DND-41 (cell line): ENCODE measurements at regions not wholly inside any gene's neighbourhood (a gene's known extent, or its start where the extent isn't known, plus 50 kb on each side); places are given as distances from the start of the nearest gene placed in this dataset.

Experiments used
- EZH2 ChIP-seq: IDR thresholded peaks from 3 replicates; pipeline ENCODE4 v1.6.1; 2012; ENCODE audit warnings: borderline replicate concordance, low read depth, mild to moderate bottlenecking, moderate library complexity, low read length, inconsistent platforms; ENCODE audit not compliant: severe bottlenecking
- TF ChIP-seq, protein P1 (sequence below): IDR thresholded peaks from 2 replicates; pipeline ENCODE4 v1.5.1; 2012; ENCODE audit warnings: borderline replicate concordance, low read length, moderate library complexity, mild to moderate bottlenecking; ENCODE audit not compliant: poor library complexity, severe bottlenecking; ENCODE audit errors: extremely low read depth

- TF ChIP-seq EZH2: no peak
- TF ChIP-seq, protein P1, sequence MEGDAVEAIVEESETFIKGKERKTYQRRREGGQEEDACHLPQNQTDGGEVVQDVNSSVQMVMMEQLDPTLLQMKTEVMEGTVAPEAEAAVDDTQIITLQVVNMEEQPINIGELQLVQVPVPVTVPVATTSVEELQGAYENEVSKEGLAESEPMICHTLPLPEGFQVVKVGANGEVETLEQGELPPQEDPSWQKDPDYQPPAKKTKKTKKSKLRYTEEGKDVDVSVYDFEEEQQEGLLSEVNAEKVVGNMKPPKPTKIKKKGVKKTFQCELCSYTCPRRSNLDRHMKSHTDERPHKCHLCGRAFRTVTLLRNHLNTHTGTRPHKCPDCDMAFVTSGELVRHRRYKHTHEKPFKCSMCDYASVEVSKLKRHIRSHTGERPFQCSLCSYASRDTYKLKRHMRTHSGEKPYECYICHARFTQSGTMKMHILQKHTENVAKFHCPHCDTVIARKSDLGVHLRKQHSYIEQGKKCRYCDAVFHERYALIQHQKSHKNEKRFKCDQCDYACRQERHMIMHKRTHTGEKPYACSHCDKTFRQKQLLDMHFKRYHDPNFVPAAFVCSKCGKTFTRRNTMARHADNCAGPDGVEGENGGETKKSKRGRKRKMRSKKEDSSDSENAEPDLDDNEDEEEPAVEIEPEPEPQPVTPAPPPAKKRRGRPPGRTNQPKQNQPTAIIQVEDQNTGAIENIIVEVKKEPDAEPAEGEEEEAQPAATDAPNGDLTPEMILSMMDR: no peak
Measured at GRCh38 chr3:166810741-166811445, 569.2 kb downstream of the ZBBX start.
